ENCODE measurements at regions not wholly inside any gene's neighbourhood (a gene's known extent, or its start where the extent isn't known, plus 50 kb on each side); places are given as distances from the start of the nearest gene placed in this dataset.

DNA sequence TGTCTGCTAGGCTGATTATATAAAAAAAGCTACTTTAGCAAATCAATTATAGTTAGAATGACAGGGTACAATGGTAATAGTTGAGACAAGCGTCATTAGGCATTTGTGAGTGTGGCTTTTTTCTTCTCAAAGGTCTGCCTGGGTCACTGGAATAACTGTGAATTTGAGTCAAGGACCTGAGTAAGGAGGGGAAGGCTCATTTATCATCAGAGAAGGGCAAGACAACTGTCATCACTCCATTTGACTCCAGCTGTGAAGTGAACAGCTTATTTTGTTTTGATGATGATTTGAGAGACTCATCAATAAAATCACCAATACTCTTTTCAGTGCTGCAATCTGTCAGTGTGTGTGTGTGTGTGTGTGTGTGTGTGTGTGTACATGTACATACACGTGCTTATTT is 118.6 kb downstream of the MAT2B start:
- Histone ChIP-seq H3K4me1 (ENCODE audit: control insufficient read depth, insufficient read depth, low read length) (no peaks in the 10 kb centered on the region), H3K36me3 (ENCODE audit: control insufficient read depth, insufficient read depth, low read length) (no peaks in the 10 kb centered on the region), H3K27me3 (ENCODE audit: control insufficient read depth, insufficient read depth, low read length) (no peaks in the 10 kb centered on the region), H3K4me3 (ENCODE audit: low read length) (no peak overlapping the region), H3K9me3 (ENCODE audit: control insufficient read depth, low read length) (no peaks in the 10 kb centered on the region), H3K9ac (ENCODE audit: low read length) (no peak overlapping the region)

DNA sequence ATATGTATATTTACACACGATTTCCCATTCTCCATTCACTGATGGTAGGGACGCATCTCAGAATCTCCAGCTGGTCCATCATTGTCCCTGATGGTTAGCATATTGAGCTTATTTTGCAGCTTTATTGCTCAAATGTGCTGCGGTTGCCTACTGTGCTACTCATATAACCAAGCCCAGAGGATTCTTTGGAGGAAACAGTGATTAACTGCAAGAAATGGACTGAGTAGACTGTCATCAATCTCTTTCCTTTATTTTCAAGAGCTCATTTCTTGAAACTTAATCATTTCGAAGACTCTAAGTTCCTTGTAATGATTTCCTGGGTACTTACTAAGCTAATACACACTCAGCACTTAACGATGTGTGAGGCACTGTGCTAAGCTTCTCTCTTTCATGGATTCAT is 119.0 kb downstream of the MAT2B start:
- Histone ChIP-seq H3K27me3 (ENCODE audit: control insufficient read depth, insufficient read depth, low read length) (no peaks in the 10 kb centered on the region), H3K9me3 (ENCODE audit: control insufficient read depth, low read length) (no peaks in the 10 kb centered on the region), H3K4me1 (ENCODE audit: control insufficient read depth, insufficient read depth, low read length) (no peaks in the 10 kb centered on the region), H3K4me3 (ENCODE audit: low read length) (no peak overlapping the region), H3K9ac (ENCODE audit: low read length) (no peak overlapping the region), H3K36me3 (ENCODE audit: control insufficient read depth, insufficient read depth, low read length) (no peaks in the 10 kb centered on the region)

DNA sequence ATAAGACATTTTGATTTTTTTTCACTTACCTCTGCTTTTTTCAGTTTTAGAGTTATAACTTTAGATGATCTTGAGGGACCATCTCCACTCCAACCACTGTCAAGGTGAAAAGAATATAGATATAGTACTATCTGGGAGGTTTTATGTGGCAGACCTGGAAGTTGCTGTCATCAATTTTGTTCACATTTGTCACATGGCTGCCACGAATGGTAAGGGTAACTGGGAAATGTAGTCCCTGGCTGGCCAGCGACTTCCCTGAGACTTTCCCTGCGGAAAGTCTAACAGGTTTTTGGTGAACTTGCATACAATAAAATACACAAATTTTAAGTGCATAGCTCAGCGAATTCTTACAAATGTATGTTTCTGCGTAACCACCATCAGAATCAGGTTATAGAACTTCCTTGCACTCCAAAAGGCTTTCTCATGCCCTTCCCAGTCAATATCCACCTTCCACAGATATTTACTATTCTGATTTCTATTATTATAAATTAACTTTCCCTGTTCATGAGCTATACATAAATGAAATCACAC is 121.5 kb downstream of the MAT2B start:
- no peak overlapping the region for H3K4me3 ChIP-seq (ENCODE audit: low read length)
- no peaks in the 10 kb centered on the region for H3K36me3 ChIP-seq (ENCODE audit: control insufficient read depth, insufficient read depth, low read length)
- H3K4me1 ChIP-seq (ENCODE audit: control insufficient read depth, insufficient read depth, low read length), result no peaks in the 10 kb centered on the region
- no peaks in the 10 kb centered on the region for H3K27me3 ChIP-seq (ENCODE audit: control insufficient read depth, insufficient read depth, low read length)
- H3K9ac ChIP-seq (ENCODE audit: low read length), result no peak overlapping the region
- no peaks in the 10 kb centered on the region for H3K9me3 ChIP-seq (ENCODE audit: control insufficient read depth, low read length)

DNA sequence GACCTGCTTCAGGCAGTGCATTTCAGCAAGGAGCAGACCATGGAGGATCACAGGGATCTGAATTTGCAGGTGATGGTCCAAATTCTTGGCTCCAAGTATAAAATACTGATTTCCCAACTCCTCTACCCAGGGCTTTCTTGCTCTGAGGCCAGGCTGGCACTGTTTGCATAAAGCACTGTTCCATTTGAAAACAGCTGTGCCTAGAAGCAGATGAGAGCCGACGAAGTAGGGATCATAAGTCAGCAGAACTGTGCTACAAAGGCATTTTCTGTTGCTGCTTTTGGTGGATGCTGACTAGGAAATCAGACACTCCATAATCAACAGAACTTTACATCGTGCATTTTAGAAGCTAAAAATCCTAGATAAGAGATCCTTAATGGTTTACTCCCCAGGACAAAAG is 126.4 kb downstream of the MAT2B start:
- Histone ChIP-seq H3K27me3 (ENCODE audit: control insufficient read depth, insufficient read depth, low read length) (no peaks in the 10 kb centered on the region), H3K4me1 (ENCODE audit: control insufficient read depth, insufficient read depth, low read length) (no peaks in the 10 kb centered on the region), H3K4me3 (ENCODE audit: low read length) (no peak overlapping the region), H3K9ac (ENCODE audit: low read length) (no peak overlapping the region), H3K9me3 (ENCODE audit: control insufficient read depth, low read length) (no peaks in the 10 kb centered on the region), H3K36me3 (ENCODE audit: control insufficient read depth, insufficient read depth, low read length) (no peaks in the 10 kb centered on the region)

DNA sequence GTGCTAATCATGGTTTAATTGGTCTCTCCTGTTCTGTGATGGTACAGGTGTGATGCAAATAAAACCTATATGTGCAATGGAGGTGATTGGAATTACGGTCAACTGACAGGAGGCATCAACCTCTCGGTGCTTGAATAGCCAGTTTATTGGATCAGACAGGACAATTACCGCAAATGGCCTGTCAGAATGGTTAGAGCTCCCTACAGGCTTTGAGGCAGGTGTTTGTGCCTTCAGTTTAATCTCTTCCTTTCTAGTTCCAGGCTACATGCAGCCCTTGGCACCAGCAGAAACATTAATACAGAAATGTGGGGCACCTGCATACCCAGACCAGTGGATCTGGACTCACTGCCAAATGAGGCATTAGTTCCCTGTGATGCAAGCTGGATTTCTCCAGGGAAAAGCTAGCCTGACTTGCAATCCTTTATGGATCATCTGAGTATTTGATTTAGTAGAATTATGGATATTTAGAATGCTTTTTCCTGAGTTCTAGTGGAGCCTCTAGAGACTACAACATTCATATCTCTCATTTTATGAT is 128.6 kb downstream of the MAT2B start:
- H3K27me3 ChIP-seq (ENCODE audit: control insufficient read depth, insufficient read depth, low read length), result no peaks in the 10 kb centered on the region
- no peaks in the 10 kb centered on the region for H3K36me3 ChIP-seq (ENCODE audit: control insufficient read depth, insufficient read depth, low read length)
- no peak overlapping the region for H3K9ac ChIP-seq (ENCODE audit: low read length)
- H3K4me1 ChIP-seq (ENCODE audit: control insufficient read depth, insufficient read depth, low read length), result no peaks in the 10 kb centered on the region
- H3K9me3 ChIP-seq (ENCODE audit: control insufficient read depth, low read length), result no peaks in the 10 kb centered on the region
- no peak overlapping the region for H3K4me3 ChIP-seq (ENCODE audit: low read length)

DNA sequence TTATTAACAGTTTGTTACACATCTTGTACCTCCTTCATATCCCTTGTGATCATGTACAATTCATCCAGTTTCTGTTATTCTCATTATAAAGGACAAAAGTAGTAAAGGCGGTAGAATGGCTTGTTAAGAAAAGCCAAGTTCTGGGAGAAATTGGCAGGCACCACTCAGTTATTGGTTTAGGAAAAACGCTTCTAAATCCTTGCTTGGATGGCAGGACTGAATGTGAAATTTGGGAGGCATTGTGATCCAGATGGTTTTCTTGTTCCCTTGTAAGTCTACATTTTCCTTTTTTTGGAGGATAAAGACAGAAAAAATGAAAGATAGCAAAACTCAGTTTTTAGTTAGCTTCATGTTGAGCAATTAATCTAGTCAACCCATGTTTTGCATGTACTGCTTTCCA is 130.2 kb downstream of the MAT2B start:
- Histone ChIP-seq H3K27me3 (ENCODE audit: control insufficient read depth, insufficient read depth, low read length) (no peaks in the 10 kb centered on the region), H3K9ac (ENCODE audit: low read length) (no peak overlapping the region), H3K36me3 (ENCODE audit: control insufficient read depth, insufficient read depth, low read length) (no peaks in the 10 kb centered on the region), H3K4me1 (ENCODE audit: control insufficient read depth, insufficient read depth, low read length) (no peaks in the 10 kb centered on the region), H3K4me3 (ENCODE audit: low read length) (no peak overlapping the region), H3K9me3 (ENCODE audit: control insufficient read depth, low read length) (no peaks in the 10 kb centered on the region)

DNA sequence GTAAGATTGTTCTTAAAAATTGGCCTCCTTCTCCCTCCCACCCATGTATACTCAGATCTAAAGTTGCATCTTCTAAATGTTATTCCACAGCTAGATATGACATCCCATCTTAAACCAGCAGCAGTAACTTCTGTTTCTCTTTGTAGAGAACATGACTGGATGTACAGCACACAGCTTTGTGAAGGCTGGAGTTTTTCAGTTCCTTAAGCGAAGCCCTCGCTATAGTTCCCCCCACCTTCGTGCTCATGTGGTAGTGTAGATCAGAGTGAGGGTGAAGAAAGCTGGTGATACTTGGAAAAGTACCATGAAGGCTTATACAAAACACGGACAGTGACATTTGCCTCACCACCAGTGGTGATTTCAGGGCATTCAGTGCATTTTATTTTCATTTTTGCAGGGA is 137.5 kb downstream of the MAT2B start:
- H3K36me3 ChIP-seq (ENCODE audit: control insufficient read depth, insufficient read depth, low read length), result no peaks in the 10 kb centered on the region
- no peaks in the 10 kb centered on the region for H3K4me1 ChIP-seq (ENCODE audit: control insufficient read depth, insufficient read depth, low read length)
- H3K9ac ChIP-seq (ENCODE audit: low read length), result no peak overlapping the region
- no peak overlapping the region for H3K4me3 ChIP-seq (ENCODE audit: low read length)
- H3K27me3 ChIP-seq (ENCODE audit: control insufficient read depth, insufficient read depth, low read length), result no peaks in the 10 kb centered on the region
- no peaks in the 10 kb centered on the region for H3K9me3 ChIP-seq (ENCODE audit: control insufficient read depth, low read length)

DNA sequence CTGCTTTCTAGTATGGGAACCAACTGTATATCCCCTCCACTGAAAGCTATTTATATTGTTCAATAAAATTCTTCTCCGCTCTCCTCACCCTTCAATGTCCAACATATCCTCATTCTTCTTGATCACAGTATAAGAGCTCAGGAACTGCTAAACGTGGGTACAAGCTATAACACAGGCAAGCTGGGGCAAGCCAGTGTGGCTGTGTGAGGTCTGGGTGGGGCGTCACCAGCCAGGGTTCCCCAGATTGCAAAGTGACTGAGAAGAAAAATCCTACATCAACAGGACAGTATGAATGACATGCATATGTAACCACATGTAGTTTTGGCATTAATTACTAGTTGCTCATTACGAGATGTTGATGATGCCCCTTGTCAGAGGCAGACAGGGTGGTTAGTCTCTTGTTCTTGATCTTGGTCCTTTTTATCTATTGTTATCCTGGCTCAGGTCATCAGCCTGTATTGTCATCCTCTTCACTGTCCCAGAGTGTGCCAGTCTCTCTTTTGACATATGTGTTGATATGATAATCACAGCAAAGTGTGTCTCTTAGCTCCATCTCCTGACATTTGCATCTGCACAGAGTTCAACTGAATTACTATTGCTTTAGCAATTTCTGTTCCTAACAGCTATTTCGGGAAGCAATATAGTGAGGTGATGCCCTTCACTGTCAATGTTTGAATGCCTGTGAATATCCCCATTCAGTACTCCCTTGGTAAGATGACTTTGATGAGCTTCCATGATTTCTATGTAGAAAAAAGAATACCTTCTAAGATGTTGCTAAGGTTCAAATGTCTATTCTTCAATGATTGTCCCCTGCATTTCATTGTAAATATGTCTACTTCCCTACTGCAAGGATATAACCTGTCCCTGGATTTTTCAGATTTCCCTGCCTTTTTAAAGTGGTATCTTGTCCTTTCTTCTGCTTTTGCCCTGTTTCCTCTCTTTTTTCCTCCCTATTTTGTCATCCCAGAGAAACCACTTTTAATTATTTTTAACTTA is 140.3 kb downstream of the MAT2B start:
- no peak overlapping the region for H3K4me3 ChIP-seq (ENCODE audit: low read length)

DNA sequence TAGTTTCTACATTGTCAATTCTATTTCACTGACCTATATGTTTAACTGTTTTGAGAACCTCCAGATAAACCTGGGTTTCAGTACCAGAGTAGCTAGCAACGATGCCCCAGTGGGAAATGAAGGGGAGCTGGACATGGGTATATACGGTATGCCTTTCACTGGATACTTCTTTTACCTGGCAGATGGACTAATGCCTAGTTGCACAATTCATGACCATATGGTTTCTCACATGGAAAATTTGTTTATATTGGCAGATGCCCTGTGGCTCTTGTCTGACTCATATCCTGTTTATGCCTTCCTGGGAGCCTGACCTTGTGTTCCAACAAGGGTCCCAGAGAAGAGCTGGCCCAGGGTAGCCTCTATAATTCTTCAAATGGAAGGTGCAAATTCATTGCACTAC is 144.1 kb downstream of the MAT2B start:
- H3K9ac ChIP-seq (ENCODE audit: low read length), result no peak overlapping the region
- no peaks in the 10 kb centered on the region for H3K4me1 ChIP-seq (ENCODE audit: control insufficient read depth, insufficient read depth, low read length)
- H3K27me3 ChIP-seq (ENCODE audit: control insufficient read depth, insufficient read depth, low read length), result no peaks in the 10 kb centered on the region
- H3K9me3 ChIP-seq (ENCODE audit: control insufficient read depth, low read length), result no peaks in the 10 kb centered on the region
- H3K4me3 ChIP-seq (ENCODE audit: low read length), result no peak overlapping the region
- H3K36me3 ChIP-seq (ENCODE audit: control insufficient read depth, insufficient read depth, low read length), result no peaks in the 10 kb centered on the region

More for the DNA sequence above, 140.3 kb downstream of the MAT2B start:
- Histone ChIP-seq H3K4me1 (ENCODE audit: control insufficient read depth, insufficient read depth, low read length) (no peaks in the 10 kb centered on the region), H3K27me3 (ENCODE audit: control insufficient read depth, insufficient read depth, low read length) (no peaks in the 10 kb centered on the region), H3K36me3 (ENCODE audit: control insufficient read depth, insufficient read depth, low read length) (no peaks in the 10 kb centered on the region), H3K9ac (ENCODE audit: low read length) (no peak overlapping the region), H3K9me3 (ENCODE audit: control insufficient read depth, low read length) (no peaks in the 10 kb centered on the region)

DNA sequence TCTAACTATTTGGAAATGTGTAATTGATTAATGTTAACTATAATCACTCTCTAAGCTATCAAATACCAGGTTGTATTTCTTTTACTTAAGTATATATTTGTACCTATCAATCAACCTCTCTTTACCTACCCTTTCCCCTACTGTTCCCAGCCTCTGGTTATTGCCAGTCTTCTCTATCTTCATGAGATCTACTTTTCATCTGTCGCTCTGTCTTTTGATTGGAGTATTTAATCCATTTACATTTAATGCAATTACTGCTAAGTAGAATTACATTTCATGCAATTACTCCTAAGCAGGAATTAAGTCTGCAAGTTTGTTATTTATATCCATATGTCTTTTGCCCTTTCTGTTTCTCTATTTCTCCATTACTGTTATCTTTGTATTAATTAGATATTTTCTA is 148.1 kb downstream of the MAT2B start:
- no peaks in the 10 kb centered on the region for H3K36me3 ChIP-seq (ENCODE audit: control insufficient read depth, insufficient read depth, low read length)
- no peak overlapping the region for H3K9ac ChIP-seq (ENCODE audit: low read length)
- no peaks in the 10 kb centered on the region for H3K4me1 ChIP-seq (ENCODE audit: control insufficient read depth, insufficient read depth, low read length)
- no peaks in the 10 kb centered on the region for H3K27me3 ChIP-seq (ENCODE audit: control insufficient read depth, insufficient read depth, low read length)
- no peak overlapping the region for H3K4me3 ChIP-seq (ENCODE audit: low read length)
- H3K9me3 ChIP-seq (ENCODE audit: control insufficient read depth, low read length), result no peaks in the 10 kb centered on the region

DNA sequence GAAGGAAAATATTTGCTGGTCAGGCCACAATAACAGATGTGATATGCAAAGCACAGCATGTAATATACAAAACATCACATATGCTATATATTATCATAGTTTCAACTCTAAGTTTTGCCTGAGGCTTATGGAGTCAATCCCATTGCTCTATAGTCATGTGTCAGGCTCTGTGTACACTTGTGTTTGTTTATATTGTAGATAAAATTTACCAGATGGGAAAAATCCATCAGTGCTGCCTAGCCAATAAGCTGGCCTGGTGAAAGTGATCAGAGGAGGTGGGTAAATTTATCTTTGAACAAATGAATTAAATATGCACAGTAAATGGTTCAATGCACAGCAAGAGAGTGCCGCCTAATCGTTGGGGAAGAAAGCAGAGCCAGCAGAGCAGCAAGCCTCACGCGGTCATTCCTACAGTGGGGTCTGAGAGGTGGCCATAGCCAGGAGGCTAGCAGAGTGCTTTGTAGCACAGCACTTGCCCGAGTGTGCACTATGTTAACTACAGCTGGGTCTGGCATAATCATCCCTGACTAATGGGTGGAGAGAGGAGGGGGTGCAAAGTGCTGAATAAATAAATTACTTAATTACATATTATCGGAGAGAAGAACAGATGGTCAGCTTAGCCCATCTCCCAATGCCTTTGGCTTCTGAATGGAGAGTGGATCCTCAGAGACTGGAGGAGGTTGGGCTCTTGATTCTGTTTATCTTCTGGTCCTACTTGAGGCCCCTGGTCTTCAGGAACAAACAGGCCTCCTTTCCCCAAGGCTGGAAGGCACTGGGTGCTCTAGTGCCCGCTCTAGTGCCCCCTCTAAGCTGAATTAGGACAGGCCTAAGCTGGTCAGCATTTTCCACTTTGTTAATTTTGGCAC is 153.5 kb downstream of the MAT2B start:
- H3K4me3 ChIP-seq (ENCODE audit: low read length), result no peak overlapping the region
- H3K4me1 ChIP-seq (ENCODE audit: control insufficient read depth, insufficient read depth, low read length), result no peaks in the 10 kb centered on the region
- H3K36me3 ChIP-seq (ENCODE audit: control insufficient read depth, insufficient read depth, low read length), result no peaks in the 10 kb centered on the region
- H3K27me3 ChIP-seq (ENCODE audit: control insufficient read depth, insufficient read depth, low read length), result no peaks in the 10 kb centered on the region
- no peak overlapping the region for H3K9ac ChIP-seq (ENCODE audit: low read length)
- no peaks in the 10 kb centered on the region for H3K9me3 ChIP-seq (ENCODE audit: control insufficient read depth, low read length)

DNA sequence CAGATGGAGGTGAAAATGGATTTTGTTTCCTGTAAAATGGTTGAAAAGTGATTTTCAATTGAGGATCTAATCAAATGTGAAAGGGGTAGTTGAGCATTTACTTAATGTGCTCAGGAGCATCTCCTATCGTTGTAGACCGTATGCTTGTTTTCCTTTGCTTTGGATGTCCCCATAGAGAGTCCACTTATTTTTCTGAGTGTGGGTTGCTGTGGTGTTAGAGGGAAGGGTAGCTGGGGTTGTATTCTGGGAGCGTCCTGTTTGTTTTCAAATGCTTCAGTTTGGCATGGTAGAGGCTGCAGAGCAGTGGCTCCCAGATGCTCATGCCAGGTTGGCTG is 154.1 kb downstream of the MAT2B start:
- Histone ChIP-seq H3K4me1 (ENCODE audit: control insufficient read depth, insufficient read depth, low read length) (no peaks in the 10 kb centered on the region), H3K9me3 (ENCODE audit: control insufficient read depth, low read length) (no peaks in the 10 kb centered on the region), H3K27me3 (ENCODE audit: control insufficient read depth, insufficient read depth, low read length) (no peaks in the 10 kb centered on the region), H3K36me3 (ENCODE audit: control insufficient read depth, insufficient read depth, low read length) (no peaks in the 10 kb centered on the region), H3K4me3 (ENCODE audit: low read length) (no peak overlapping the region), H3K9ac (ENCODE audit: low read length) (no peak overlapping the region)

Data from mucosa of stomach (tissue), 1 donor.